GM21367 (cell line): ENCODE measurements at regions not wholly inside any gene's neighbourhood (a gene's known extent, or its start where the extent isn't known, plus 50 kb on each side); places are given as distances from the start of the nearest gene placed in this dataset.

Experiments used
- ATAC-seq: cut with Tn5 transposase; IDR thresholded peaks from one replicate; pipeline ENCODE4 v1.9.1; 2021; ENCODE audit not compliant: unreplicated experiment

DNA sequence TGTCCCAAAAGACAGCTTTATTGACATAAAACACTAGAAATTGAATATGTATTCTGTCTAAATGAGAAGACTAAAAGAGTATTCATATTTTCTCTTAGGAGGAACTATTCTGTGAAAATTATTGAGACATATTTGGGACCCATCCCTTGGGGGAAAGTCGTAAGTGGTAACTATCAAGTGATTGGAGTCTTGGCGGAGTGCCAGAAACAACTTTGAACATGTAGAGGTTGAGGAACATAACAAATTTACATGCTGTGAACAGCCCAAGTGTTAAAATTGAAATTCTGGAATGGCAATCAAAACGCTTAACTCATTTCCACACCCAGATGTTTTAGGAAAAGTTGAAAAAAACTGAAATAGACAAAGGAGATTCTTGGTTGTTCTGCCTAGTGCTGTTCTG lies 1034.6 kb downstream of the NSUN3 start:
- ATAC-seq, result no peak

DNA sequence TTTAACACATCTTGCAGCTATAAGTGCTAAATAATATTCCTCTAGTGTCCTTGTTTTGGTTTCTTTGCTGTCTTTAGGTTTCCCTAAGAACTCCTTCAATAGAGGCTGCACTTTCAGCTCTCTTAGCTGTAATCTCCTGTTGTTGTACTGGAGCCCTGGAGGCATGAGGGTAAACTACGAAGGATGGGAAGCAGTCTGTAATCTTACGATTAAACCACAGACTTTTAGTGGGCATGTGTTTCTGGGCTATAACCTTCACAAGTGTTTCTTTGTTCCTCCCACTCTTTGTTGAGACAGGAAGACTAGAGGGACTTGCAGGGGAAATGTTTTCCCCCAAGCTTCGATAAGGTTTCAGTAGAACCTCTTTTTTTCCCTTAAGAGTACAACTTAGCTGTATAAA lies 1058.1 kb downstream of the NSUN3 start:
- no peak for ATAC-seq

DNA sequence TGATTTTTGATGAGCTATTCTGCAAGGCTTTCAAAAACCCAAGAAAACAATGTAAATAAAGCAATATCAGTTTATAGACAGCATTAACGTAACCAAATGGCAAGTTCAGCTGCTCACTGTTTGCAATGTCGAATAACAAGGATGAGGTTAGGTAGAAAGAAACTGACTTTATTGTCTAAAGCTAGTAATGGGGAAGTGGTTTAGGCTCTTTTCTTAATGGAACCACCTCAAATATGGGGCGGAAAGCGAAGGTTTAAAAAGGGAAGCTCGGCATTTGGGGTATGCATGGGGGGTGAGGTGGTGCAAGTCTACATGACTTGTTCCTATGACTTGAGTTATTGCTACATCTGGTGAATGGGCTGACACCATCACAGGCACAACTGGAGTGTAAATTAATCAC lies 1060.2 kb downstream of the NSUN3 start:
- ATAC-seq, result no peak

DNA sequence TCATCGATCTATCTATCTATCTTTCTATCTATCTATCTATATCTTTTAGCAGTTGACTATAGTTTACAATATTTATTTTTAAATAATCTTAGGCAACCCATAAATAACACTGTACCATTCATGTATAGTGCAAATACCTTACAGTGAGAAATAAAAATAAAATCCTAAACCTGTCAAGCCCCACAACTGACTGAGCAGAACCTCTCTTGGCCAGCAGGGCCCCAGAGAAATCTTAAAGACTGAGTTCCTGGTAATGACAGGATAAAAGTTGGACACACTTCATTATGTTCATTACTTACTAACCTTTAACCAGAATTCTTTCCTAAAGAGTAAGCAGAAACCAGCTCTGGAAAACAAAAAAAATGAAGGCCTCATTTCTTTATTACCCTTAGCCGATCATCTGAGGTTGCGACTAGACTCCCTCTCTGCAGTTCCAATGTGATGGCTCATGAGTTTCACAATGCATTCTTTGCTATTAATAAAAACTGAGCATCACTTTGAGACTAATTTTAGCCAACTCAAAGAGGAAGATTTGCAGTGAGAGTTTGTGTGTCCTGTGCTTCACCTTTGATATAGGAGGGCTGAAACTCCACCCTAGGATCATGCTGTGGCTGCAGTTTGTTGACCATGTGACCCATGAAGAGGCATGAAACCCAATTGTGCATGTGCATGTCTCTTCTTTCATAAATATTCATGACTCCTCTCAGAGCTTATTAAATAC lies 1072.0 kb downstream of the NSUN3 start:
- ATAC-seq, result no peak

DNA sequence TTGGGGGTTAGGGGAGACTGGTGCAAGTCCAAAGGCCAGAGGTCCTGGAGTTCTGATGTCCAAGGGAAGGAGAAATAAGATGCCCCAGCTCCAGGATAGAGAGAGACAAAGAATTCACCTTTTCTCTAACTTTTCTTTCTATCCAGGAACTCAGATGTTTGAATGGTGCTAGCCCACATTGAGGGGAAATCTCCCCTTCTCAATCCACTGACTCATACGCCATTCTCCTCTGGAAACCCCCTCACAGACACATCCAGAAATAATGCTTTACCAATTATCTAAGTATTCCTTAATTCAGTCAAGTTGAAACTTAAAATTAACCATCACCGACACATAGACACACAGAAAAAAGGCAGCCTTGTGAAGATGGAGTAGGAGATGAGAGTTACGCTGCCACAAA lies 1085.2 kb downstream of the NSUN3 start:
- ATAC-seq, result no peak

DNA sequence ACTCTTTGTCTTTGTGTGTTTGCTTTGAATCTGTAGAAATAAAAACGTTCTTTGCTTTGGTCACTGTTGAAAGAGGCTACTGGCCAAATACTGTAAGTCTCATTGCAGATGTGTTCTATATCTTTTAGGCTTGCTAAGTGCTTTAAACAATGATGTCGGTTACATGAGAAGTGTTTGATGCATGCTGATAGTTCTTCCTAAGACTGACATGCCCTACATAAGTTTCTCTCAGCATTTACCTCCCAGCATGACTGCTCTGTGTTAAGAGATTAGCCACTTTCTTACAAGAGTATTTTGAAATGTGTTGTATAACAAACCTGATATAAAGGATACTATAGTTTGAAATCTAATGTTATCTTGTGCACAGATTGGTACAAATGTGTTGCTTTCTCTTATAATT lies 1088.7 kb downstream of the NSUN3 start:
- no peak for ATAC-seq

DNA sequence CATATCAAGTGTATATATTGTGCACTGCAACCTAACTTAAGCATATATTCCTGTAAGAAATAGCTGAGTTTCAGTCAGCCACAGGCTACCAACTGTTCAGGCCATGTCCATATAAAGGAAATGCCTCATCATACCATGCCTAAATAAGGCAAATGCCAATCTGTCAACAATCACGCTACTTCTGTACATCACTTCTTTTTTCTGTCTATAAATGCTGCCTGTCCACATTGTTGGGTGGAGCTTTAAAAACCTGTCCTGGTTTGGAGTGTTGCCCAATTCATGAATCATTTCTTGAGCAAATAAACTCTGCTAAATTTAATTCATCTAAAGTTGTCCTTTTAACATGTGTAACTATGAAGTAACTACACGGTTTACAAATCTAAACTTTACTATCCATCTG lies 1091.9 kb downstream of the NSUN3 start:
- ATAC-seq, result no peak

DNA sequence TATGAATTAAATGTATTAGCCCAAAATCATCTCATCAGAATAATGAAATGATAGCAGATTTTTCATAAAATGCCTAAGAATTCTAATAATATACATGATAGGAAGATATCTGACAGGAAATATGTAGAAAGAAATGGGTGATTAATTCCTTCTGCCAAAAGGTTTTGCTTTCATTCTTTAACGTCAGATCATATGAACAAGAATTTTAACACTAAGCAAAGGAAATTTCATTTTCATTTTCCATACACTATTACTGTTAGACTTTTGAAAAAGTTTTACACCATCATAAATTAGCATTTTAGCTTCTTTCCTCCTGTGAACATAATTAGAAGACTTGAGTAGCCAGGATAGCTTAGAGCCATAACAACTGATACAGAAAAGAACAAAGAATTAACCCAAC lies 1099.9 kb downstream of the NSUN3 start:
- no peak for ATAC-seq

DNA sequence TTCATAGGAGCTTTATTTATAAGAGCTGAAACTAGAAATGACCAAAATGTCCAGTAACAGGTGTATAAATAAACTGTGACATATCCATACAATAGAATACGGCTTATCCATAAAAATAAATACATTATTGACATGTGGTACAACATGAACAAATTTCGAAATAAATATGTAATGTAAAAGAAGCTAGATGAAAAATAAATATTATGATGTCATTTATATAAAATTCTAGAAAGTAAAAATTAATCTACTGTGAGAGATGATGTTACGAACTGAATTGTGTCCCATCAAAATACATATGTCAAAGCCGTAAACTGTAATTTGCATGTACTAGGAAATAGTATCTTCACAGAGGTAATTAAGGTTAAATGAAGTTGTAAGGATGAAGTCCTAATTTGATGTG lies 1104.9 kb downstream of the NSUN3 start:
- no peak for ATAC-seq

DNA sequence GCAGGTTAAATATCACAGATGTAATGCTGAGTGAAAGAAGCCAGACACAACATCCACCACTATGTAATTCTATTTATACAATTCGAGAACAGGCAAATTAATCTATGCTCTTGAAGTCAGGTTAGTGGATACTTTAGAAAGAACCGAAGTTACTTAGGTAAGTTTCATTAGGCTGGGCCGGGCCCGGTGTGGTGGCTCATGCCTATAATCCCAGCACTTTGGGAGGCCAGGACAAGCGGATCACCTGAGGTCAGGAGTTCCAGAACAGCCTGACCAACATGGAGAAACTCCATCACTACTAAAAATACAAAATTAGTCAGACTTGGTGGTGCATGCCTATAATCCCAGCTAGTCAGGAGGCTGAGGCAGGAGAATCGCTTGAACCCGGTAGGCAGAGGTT lies 1105.7 kb downstream of the NSUN3 start:
- no peak for ATAC-seq

DNA sequence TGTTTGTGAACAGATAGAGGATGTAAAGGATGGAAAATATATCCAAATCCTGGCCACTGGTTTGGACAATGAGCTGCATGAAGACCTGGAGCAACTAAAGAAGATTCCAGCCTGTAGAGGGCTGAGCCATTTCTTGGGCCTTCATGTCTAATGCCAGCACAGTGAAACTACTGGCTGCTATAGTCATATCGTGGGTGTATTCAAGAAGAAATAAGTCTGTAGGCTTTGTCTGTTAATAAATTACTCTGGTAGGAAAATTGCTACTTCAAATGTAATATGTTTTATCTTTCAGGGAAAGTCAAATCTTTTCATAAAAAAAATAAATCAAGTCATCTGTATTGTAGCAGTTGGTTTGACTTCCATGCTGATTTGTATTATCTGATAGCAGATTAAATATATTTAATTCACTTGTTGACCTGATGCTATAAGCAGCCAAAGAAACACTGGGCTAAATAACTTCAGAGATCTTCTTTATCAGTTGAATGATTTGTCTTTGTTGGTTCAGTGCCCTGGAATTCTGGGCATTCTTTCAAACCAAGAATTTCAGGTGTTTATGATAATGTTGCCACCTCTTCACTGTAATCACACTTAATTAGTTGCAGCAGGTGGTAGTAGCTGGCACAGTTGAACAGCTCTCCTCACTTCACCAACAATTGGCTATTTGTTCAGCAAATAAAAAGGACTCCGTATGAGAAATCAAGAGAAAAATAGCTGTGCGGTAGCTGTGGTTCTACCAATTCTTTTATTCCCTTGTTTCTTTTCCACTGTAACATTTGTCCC lies 1109.5 kb downstream of the NSUN3 start:
- ATAC-seq, result no peak

DNA sequence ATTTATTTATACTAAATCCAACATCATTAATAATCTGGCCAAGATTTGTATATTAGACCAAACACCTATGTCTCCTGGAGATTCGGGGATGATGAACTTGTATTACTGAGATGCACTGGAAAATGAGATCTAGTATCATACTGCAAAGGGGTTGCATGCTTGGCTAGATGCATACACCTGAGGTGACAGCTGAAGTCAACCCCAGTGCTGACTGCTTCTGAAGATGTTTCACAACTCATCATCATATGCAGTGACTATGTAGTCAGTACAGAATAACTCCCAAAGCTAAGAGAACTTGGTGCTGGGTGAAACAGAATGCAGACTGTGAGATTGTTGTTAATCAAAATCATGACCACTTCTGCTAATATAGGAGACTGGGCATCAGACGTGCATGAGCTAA lies 1114.2 kb downstream of the NSUN3 start:
- no peak for ATAC-seq

DNA sequence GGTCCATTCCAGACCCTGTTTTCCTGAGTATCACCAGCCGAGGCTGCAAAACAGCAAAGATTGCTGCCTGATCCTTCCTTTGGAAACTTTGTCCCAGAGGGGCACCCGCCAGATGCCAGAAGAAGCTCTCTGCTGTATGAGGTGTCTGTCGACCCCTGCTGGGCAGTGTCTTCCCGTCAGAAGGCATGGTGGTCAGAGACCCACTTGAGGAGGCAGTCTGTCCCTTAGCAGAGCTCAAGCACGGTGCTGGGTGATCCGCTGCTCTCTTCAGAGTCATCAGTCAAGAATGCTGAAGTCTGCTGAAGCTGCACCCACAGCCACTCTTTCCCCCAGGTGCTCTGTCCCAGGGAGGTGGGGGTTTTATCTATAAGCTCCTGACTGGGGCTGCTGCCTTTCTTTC lies 1121.2 kb downstream of the NSUN3 start:
- ATAC-seq, result no peak

DNA sequence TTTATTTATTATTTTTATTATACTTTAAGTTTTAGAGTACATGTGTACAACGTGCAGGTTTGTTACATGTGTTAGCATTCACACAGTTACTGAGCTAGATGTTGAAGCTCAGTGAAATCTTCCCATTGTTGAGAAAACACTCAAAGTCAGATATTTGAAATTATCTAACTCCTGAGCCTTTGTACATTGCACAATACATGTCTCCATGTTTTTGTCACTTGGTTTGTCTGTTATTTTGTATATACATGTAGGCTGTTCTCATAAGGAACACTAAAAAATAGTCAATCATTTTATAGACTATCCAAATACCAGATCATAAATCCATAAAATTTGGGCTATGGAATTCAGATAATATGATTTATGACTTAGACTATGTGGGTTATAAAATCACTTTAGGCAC lies 1126.5 kb downstream of the NSUN3 start:
- ATAC-seq, result no peak

DNA sequence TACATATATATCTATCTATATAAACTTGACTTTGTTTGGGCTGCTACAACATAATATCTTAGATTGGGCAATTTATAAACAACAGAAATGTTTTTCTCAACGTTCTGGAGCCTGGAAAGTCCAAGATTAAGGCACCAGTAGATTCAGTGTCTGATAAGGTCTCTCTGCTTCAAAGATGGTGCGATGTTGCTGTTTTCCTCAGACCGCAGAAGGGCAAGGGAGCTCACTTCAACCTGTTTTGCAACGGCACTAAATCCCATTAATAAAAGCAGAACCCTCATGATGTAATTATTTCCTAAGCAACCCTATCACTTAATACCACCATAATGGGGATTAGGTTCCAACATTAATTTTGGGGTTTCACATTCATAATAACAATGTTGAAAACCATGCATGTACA lies 1134.8 kb downstream of the NSUN3 start:
- no peak for ATAC-seq

DNA sequence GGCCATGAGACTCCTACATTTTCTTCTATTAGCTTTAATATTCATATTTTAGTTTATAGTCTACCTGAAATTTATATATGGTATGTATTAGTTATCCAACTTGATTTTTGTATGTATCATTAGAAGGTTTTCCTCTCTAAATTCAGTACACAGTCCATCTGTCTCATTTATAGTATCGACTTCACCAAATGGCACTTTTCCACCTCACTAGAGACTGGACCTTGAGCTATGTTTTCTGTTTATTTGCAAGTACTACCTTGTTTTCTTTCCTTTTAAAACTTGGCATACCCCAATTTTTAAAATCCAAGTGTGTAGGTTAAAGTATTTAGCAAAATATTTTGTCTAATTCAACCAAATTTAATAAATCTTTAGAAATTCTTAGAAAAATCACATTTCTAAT lies 1137.5 kb downstream of the NSUN3 start:
- no peak for ATAC-seq

DNA sequence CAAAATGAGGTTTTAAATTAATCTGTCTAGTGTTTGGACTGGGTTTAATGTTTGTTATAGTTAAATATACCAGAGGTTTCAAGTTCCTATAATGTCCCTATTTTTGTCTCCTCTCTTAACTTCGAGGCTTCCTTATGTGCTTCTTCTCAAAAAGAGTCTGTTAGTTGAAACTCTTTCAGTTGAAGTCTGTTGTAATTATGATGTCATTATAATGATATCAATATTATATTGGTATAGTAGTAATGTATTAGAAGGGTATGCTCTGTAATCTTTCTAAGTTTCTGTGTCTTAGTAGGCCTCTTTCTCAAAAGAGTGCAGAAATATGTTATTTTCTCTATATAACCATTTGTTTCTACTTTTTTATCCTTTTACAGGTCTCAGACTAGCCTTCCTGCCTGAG lies 1148.0 kb downstream of the NSUN3 start:
- ATAC-seq, result no peak

DNA sequence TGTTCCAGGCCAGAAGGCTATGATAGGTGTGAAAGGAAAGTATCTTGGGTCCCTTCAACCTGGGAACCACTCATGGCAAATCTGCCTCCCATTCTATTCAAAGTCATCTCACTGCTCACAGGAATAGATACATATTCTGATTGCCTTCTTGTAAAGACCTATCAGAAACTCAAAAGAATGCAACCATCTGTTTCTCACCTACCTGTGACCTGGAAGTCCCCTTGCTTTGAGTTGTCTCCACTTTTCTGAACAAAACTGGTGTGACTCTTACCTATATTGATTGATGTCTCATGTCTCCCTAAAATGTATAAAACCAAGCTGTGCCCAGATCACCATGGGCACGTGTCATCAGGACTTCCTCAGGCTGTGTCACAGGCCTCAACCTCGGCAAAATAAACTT lies 1149.3 kb downstream of the NSUN3 start:
- no peak for ATAC-seq

DNA sequence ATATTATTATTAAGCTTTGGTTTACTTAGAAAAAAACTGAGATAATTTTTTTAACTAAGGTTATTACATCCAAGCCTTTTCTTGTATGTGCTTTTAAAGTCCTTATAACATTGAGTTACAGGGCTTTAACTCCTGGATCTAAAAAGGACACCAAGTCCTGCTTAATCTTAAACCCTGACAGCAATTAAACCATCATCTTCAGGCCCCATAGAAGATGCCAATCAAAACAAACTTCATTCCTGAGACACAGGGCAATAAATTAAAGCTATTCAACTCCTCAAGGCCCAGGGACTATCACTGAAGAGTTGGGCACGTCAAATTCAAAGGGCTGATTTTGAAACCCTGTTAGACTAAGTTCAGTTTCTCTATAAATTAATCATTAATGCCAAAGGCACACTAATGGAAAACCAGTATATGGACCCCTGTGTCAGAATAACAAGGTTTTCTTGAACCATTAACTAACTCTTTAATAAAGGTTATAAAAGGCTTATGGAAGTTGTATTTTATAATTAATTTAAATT lies 1152.6 kb downstream of the NSUN3 start:
- no peak for ATAC-seq

DNA sequence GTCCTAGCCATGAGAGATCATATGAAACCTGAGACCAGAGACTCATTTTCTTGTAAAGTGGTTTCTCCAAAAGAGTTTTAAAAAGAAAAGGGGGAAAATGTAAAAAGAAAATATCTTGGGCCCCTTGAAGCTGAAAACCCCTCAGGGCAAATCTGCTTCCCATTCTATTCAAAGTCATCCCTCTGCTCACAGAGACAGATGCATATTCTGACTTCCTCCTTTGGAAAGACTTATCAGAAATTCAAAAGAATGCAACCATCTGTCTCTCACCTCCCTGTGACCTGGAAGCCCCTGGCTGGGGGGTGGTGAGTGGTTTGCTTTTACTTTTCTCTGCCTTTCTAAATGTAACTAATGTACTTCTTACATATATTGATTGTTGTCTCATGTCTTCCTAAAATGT lies 1154.8 kb downstream of the NSUN3 start:
- no peak for ATAC-seq

DNA sequence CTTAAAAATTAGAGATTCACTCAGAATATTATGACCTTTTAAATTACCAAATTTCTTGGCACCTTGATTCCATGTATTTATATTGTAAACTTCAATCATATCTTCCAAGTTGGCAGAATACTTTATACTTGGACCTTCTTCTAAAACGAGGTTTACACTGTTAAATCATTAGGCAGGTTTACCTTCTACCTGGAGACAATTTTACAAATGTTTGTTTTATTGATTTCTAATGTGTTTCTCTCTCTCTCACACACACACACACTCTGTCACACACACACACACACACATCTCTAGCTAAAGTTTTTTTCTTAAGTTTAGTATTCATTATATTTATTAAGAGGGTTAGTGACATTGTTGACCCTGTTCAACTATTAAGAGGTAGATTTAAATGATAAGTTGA lies 1155.6 kb downstream of the NSUN3 start:
- ATAC-seq, result no peak

DNA sequence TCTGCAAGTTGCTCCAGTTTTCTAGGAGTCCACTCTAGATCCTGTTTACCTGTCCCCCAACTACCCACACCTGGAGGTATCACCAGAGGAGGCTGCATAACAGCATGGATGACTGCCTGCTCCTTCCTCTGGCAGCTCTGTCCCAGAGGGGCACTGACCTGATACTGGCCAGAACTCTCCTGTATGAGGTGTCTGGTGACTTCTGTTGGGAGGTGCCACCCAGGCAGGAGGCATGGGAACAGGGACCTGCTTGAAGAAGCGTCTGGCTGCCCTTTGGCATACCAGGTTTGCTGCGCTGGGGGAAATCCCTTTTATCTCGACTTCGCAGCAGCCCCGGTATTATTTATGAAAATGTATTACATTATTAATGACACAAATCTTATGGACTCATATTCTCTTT lies 1163.6 kb downstream of the NSUN3 start:
- no peak for ATAC-seq

DNA sequence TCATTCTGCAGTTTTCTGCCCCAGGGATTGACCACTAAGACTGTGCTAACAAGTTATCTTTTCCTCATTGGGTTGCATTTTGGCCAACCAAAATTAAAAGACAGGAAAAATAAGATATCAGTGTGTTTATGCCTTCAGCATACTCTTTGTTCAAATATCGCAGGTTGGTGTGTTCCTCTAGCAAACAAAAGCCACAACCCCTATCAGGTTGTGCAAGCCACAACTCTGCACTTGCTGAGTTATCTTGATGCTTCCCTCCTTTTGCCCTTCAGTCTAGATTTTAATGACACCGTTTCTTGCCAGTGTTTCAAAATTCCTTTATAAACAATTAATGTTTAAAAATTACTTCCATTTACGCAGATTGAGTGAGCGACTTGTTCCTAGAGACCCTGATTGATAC lies 1164.2 kb downstream of the NSUN3 start:
- ATAC-seq, result no peak
